IMR-90 (cell line): ENCODE measurements at regions not wholly inside any gene's neighbourhood (a gene's known extent, or its start where the extent isn't known, plus 50 kb on each side); places are given as distances from the start of the nearest gene placed in this dataset.

Experiments
- ATAC-seq: fragments of 200-7000 bp; cut with Tn5 transposase; 2 replicates; pipeline ENCODE4 v1.9.1; 2020; ENCODE audit warnings: low read depth, mild to moderate bottlenecking, moderate library complexity
- BruUV-seq: library from RNA; stranded (reverse); fragments of 400-500 nt; replicated peaks from 2 replicates; lab custom pipeline; 2021; lab: Mats Ljungman, UMichigan
- CTCF ChIA-PET: fragments of 300-600 bp; formaldehyde crosslinking; extraction: SDS; loops from one replicate; lab custom pipeline; 2021; ENCODE audit warnings: antibody characterized with exemption; lab: Yijun Ruan, JAX
- POLR2A ChIA-PET: fragments of 300-600 bp; sonication (Branson Sonifier 250); formaldehyde crosslinking; loops from one replicate; lab custom pipeline; 2022; ENCODE audit warnings: antibody characterized with exemption; ENCODE audit not compliant: unreplicated experiment; lab: Charles Lee
- DNase-seq: peaks from one replicate; pipeline ENCODE4 v3.0.0; 2013
- H2AFZ ChIP-seq: replicated peaks from 2 replicates; pipeline ENCODE3; 2013; ENCODE audit warnings: low read length, mild to moderate bottlenecking; ENCODE audit not compliant: poor library complexity
- H2AK5ac ChIP-seq: 2 replicates; pipeline ENCODE4 v1.6.1; 2013; ENCODE audit warnings: low read depth, low read length, inconsistent platforms
- H2AK9ac ChIP-seq: replicated peaks from 2 replicates; pipeline ENCODE3; 2013; ENCODE audit warnings: mild to moderate bottlenecking, low read depth, low read length, moderate library complexity; ENCODE audit not compliant: poor library complexity
- H2BK120ac ChIP-seq: 2 replicates; pipeline ENCODE4 v1.6.1; 2013; ENCODE audit warnings: low read depth, low read length, inconsistent platforms
- H2BK15ac ChIP-seq: 3 replicates; pipeline ENCODE4 v1.6.1; 2013; ENCODE audit warnings: low read depth, low read length, inconsistent platforms
- H2BK20ac ChIP-seq: 2 replicates; pipeline ENCODE4 v1.6.1; 2013; ENCODE audit warnings: low read depth, mild to moderate bottlenecking, inconsistent platforms, low read length, moderate library complexity
- H2BK5ac ChIP-seq: 2 replicates; pipeline ENCODE4 v1.6.1; 2013; ENCODE audit warnings: mild to moderate bottlenecking, low read depth, low read length, inconsistent platforms; ENCODE audit not compliant: poor library complexity, severe bottlenecking
- H3K14ac ChIP-seq: replicated peaks from 2 replicates; pipeline ENCODE4 v1.6.1; 2013; ENCODE audit warnings: low read depth, low read length, inconsistent platforms
- H3K18ac ChIP-seq: 2 replicates; pipeline ENCODE4 v1.6.1; 2013; ENCODE audit warnings: low read depth, low read length, control low read depth
- H3K23ac ChIP-seq: 2 replicates; pipeline ENCODE4 v1.6.1; 2013; ENCODE audit warnings: low read depth, low read length, inconsistent platforms
- H3K27ac ChIP-seq: 2 replicates; pipeline ENCODE4 v1.5.1; 2013; ENCODE audit warnings: mild to moderate bottlenecking, control low read depth, low read length; ENCODE audit not compliant: insufficient read depth
- H3K27me3 ChIP-seq: 2 replicates; pipeline ENCODE4 v1.6.1; 2013; ENCODE audit warnings: low read length; ENCODE audit not compliant: control insufficient read depth, insufficient read depth
- H3K36me3 ChIP-seq: 2 replicates; pipeline ENCODE4 v1.6.1; 2013; ENCODE audit warnings: low read length, mixed read lengths; ENCODE audit not compliant: control insufficient read depth, insufficient read depth
- H3K4ac ChIP-seq: 2 replicates; pipeline ENCODE4 v1.6.1; 2013; ENCODE audit warnings: low read depth, low read length, inconsistent platforms
- H3K4me1 ChIP-seq: 2 replicates; pipeline ENCODE4 v1.6.1; 2013; ENCODE audit warnings: low read length, mixed read lengths; ENCODE audit not compliant: control insufficient read depth, insufficient read depth
- H3K4me2 ChIP-seq: 2 replicates; pipeline ENCODE4 v1.6.1; 2013; ENCODE audit warnings: low read depth, mild to moderate bottlenecking, control low read depth, low read length, moderate library complexity
- H3K4me3 ChIP-seq: 2 replicates; pipeline ENCODE4 v1.5.1; 2013; ENCODE audit warnings: low read depth, mild to moderate bottlenecking, control low read depth, low read length, moderate library complexity; ENCODE audit not compliant: insufficient read depth
- H3K56ac ChIP-seq: 2 replicates; pipeline ENCODE4 v1.6.1; 2013; ENCODE audit warnings: low read length, inconsistent platforms; ENCODE audit not compliant: insufficient read depth; ENCODE audit errors: extremely low read depth
- H3K79me1 ChIP-seq, 2 experiments: 2 replicates each; pipeline ENCODE4 v1.6.1; 2013; ENCODE audit warnings: low read length in 2 of 2, inconsistent platforms in 1 of 2, low read depth in 1 of 2
- H3K9ac ChIP-seq: 2 replicates; pipeline ENCODE4 v1.6.1; 2013; ENCODE audit warnings: low read depth, low read length, control low read depth
- H3K9me1 ChIP-seq: 2 replicates; pipeline ENCODE4 v1.6.1; 2013; ENCODE audit warnings: low read length, inconsistent platforms; ENCODE audit not compliant: insufficient read depth
- H3K9me3 ChIP-seq: 2 replicates; pipeline ENCODE4 v1.6.1; 2013; ENCODE audit warnings: low read length; ENCODE audit not compliant: control insufficient read depth, insufficient read depth
- H4K20me1 ChIP-seq: 2 replicates; pipeline ENCODE4 v1.6.1; 2013; ENCODE audit warnings: low read length, inconsistent platforms; ENCODE audit not compliant: insufficient read depth
- H4K5ac ChIP-seq: 2 replicates; pipeline ENCODE4 v1.6.1; 2013; ENCODE audit warnings: mild to moderate bottlenecking, low read depth, low read length, control low read depth
- H4K8ac ChIP-seq, 2 experiments: 2 replicates each; pipeline ENCODE4 v1.6.1; 2013; ENCODE audit warnings: low read depth in 2 of 2, low read length in 2 of 2, control low read depth in 1 of 2, inconsistent platforms in 1 of 2
- H4K91ac ChIP-seq: 2 replicates; pipeline ENCODE4 v1.6.1; 2013; ENCODE audit warnings: low read depth, low read length, inconsistent platforms; ENCODE audit not compliant: insufficient read depth
- CEBPB ChIP-seq: IDR thresholded peaks from 2 replicates; pipeline ENCODE4 v1.6.1; 2012; ENCODE audit warnings: low read depth, low read length, improper control_type of control experiment
- CHD1 ChIP-seq: IDR thresholded peaks from 2 replicates; pipeline ENCODE4 v1.6.1; 2012; ENCODE audit warnings: low read depth, low read length, improper control_type of control experiment
- ELK1 ChIP-seq: fragments of 150-350 bp; IDR thresholded peaks from 2 replicates; pipeline ENCODE4 v1.6.1; 2016; ENCODE audit warnings: low read depth, mild to moderate bottlenecking, low read length, moderate library complexity, borderline replicate concordance
- MAFK ChIP-seq: IDR thresholded peaks from 2 replicates; pipeline ENCODE4 v1.6.1; 2012; ENCODE audit warnings: low read depth, low read length, improper control_type of control experiment
- MXI1 ChIP-seq: IDR thresholded peaks from 2 replicates; pipeline ENCODE4 v1.6.1; 2012; ENCODE audit warnings: low read depth, mild to moderate bottlenecking, low read length, moderate library complexity, borderline replicate concordance
- NFE2L2 ChIP-seq: fragments of 150-350 bp; IDR thresholded peaks from 2 replicates; pipeline ENCODE4 v1.6.1; 2016; ENCODE audit warnings: low read depth, mild to moderate bottlenecking, low read length
- POLR2A ChIP-seq: IDR thresholded peaks from 2 replicates; pipeline ENCODE4 v1.6.1; 2012; ENCODE audit warnings: mild to moderate bottlenecking, low read depth, low read length
- RAD21 ChIP-seq: IDR thresholded peaks from 2 replicates; pipeline ENCODE4 v1.6.1; 2012; ENCODE audit warnings: low read length, improper control_type of control experiment
- RCOR1 ChIP-seq: IDR thresholded peaks from 2 replicates; pipeline ENCODE4 v1.6.1; 2012; ENCODE audit warnings: mild to moderate bottlenecking, low read length, improper control_type of control experiment; ENCODE audit not compliant: insufficient replicate concordance
- RFX5 ChIP-seq: IDR thresholded peaks from 2 replicates; pipeline ENCODE4 v1.8.0; 2012; ENCODE audit warnings: low read depth, mild to moderate bottlenecking, low read length, moderate library complexity
- SMC3 ChIP-seq: fragments of 150-350 bp; IDR thresholded peaks from 2 replicates; pipeline ENCODE4 v1.6.1; 2016; ENCODE audit warnings: low read depth, mild to moderate bottlenecking, antibody characterized with exemption, low read length, moderate library complexity
- WGBS, 2 experiments: methylation state at CpG; one replicate each; pipeline versions ENCODE4 v1.1.5 to v1.1.7; 2013; ENCODE audit warnings: missing lambda C conversion rate in 2 of 2; ENCODE audit not compliant: insufficient read length in 1 of 2; ENCODE audit errors: extremely low coverage in 2 of 2; 5-methylcytosine and 5-hydroxymethylcytosine counted together
- dilution Hi-C: fragments of 300-500 bp; cut with HindIII; formaldehyde crosslinking; loops from one replicate; pipeline ENCODE4 v1.14.3; 2018; ENCODE audit warnings: low sequenced_read_pairs; ENCODE audit not compliant: unreplicated experiment
- in situ Hi-C: fragments of 300-500 bp; cut with MboI; formaldehyde crosslinking; loops from 3 replicates; pipeline ENCODE4 v1.14.3; 2019; ENCODE audit warnings: low sequenced_read_pairs, inconsistent platforms, mixed read lengths
- intact Hi-C: fragments of 100-400 bp; cut with micrococcal nuclease; formaldehyde crosslinking; loops from 2 replicates; pipeline ENCODE4 v1.10.0; 2022

- ChIA-PET CTCF (no interaction called here), POLR2A (no interaction called here)
- no peak overlapping the region for H4K5ac ChIP-seq
- WGBS, 2 experiments, result no CpG with 5 or more reads among the region's 4 CpGs
- H2BK120ac ChIP-seq, result no peak overlapping the region
- H4K8ac ChIP-seq, result no peak overlapping the region
- H3K18ac ChIP-seq, result no peak overlapping the region
- H3K9me1 ChIP-seq, result no peaks in the 10 kb centered on the region
- no peaks in the 10 kb centered on the region for H3K27me3 ChIP-seq
- H2BK5ac ChIP-seq, result no peak overlapping the region
- H3K4me3 ChIP-seq, result no peak overlapping the region
- ATAC-seq, result no peak
- H3K27ac ChIP-seq, result no peak overlapping the region
- no peaks in the 10 kb centered on the region for H3K79me1 ChIP-seq
- no peak overlapping the region for H3K56ac ChIP-seq
- no peak overlapping the region for H4K91ac ChIP-seq
- no peak overlapping the region for H2AK5ac ChIP-seq
- H2AFZ ChIP-seq, result no peak overlapping the region
- intact Hi-C loops (no loop called here), dilution Hi-C loops (no loop called here), in situ Hi-C loops (no loop called here)
- no peak overlapping the region for H2AK9ac ChIP-seq
- no peaks in the 10 kb centered on the region for H3K36me3 ChIP-seq
- DNase-seq, result no peak
- H3K4me2 ChIP-seq, result no peak overlapping the region
- H3K4me1 ChIP-seq, result no peaks in the 10 kb centered on the region
- no peak for TF ChIP-seq MXI1
- no peak for TF ChIP-seq SMC3
- TF ChIP-seq MAFK, result no peak
- TF ChIP-seq CHD1, result no peak
- no peak for TF ChIP-seq POLR2A
- no peak for TF ChIP-seq RFX5
- TF ChIP-seq CEBPB, result no peak
- no peak for TF ChIP-seq RCOR1
- no peak for TF ChIP-seq NFE2L2
- TF ChIP-seq RAD21, result no peak
- TF ChIP-seq ELK1, result no peak
- no peak overlapping the region for H3K9ac ChIP-seq
- BruUV-seq, result no TSS peak
- H3K14ac ChIP-seq, result no peak overlapping the region
- H4K20me1 ChIP-seq, result no peaks in the 10 kb centered on the region
- no peak overlapping the region for H3K23ac ChIP-seq
- H2BK15ac ChIP-seq, result no peak overlapping the region
- H3K9me3 ChIP-seq, result peaks cover 2% of the 10 kb centered on the region; the same call in 1 of the 2 replicates
- H2BK20ac ChIP-seq, result no peak overlapping the region
- H3K4ac ChIP-seq, result no peak overlapping the region
These were observed 326.3 kb downstream of the CHL1 start for GRCh38 chr3:522888-523287.
